Activated CD4-positive, alpha-beta T cell treated with anti-CD3 and anti-CD28 coated beads for 48 hours (primary cell): ENCODE measurements at regions not wholly inside any gene's neighbourhood (a gene's known extent, or its start where the extent isn't known, plus 50 kb on each side); places are given as distances from the start of the nearest gene placed in this dataset.
"Not testable (repeated sequence)": the region's sequence is repeated elsewhere in the genome, so short reads cannot be mapped to it uniquely, and the experiment has no call there.

ENCODE experiments used
- DNase-seq: peaks from one replicate; pipeline ENCODE4 v3.0.0-alpha.2; 2020

DNA sequence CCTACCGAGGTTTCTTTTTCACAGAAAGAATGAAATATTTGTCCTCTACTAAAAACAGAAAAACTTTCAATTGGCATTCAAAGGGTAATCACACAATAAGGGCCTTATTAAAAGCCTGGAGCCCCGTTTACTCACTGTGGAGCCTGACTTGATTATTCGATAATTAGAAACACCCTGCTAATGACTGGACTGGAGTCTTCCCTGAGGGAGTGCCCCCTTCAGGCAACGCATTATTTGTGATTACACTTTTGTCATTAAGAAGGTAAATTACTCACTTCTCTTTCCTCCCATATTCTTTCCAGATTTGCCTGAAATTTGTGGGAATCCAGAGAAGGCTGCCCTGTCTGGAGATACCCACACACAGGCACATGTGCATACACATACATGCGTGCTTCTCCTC is 444.2 kb upstream of the NPVF start:
- no peak for DNase-seq

DNA sequence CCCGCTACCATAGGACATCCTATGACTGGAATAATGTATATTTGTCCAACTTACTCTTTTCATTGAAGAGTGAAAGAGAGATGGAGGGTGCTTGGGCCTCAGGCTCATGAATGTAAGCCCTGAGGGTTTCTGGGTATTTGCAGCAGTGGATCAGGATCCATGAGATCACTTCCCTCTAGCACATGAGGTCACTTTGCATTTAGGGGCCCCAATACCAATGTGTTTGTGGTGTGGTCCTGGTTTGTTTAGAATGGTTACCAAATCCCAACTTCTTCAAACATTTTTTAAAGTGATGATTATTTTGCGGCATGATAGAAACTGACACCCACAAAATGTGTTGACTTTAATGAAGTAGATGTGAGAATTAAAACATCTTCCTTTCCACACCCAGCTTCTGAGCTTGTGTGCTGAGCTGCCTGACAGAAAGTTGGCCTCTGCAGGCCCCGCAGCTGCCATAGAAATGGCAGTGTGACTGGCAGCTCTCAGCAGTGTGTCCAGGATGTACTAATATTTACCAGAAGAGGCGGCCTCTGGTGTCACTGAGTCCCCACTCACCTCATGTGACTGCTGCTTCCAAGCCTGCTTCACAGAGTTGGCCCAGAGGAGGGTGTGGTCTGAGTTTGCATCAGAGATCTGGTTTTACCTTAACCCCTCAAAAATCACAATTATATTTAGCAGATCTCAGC is 447.6 kb upstream of the NPVF start:
- DNase-seq: no peak

DNA sequence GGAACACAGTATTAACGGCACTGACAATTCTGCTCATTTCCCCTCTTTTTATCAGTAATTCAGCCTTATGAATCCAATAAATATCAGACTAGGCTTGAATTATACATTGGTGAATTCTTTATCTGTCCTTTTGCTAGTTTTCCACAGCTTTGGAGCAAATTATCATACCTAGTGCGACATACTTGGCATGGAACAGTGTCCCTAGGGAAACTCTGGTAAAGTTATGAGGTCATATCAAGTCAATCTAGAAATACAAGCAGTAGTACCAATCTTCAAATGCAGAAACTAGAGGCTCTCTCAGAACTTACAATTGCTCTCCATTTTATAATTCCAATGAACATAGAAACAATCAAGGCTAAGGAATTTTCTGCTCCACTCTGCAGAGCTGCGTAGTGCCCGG is 449.3 kb upstream of the NPVF start:
- no peak for DNase-seq

DNA sequence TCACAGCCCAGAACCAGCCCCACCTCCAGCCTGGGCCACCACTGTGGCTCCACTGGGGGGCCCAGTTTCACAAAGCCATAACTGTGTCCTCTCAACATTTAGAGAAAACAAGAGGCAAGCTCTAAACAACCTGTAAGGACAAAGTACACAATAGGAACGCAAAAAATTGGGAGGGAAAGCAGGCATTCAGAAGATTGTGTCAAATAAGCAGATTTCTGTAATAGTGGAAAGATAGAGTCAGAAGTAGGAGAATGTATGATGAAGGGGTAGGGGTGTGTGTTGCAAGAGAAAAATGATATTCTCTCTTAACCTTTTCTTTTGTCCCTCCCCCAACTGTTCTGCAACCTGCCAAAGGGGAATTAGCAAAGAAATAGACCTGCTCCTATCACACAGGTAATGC is 449.9 kb upstream of the NPVF start:
- DNase-seq: no peak

DNA sequence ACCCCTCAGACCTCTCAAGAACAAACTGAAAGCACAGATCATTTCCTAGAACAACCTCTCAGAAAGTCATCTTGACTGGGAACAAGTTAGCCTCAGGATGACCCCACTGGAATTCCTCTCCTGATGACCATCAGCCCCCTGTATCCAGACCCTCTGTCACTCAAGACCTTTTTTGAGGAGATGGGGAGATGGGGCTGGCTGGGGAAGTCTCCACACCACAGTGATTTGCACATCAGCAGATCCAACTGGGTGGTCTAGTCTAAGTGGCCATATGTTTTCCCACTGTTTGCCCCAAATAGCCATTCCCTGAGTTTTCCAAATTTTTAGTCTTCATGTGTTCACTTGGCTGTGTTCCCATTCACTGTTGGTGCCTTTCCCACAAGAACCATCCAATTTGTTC is 452.4 kb upstream of the NPVF start:
- no peak for DNase-seq

DNA sequence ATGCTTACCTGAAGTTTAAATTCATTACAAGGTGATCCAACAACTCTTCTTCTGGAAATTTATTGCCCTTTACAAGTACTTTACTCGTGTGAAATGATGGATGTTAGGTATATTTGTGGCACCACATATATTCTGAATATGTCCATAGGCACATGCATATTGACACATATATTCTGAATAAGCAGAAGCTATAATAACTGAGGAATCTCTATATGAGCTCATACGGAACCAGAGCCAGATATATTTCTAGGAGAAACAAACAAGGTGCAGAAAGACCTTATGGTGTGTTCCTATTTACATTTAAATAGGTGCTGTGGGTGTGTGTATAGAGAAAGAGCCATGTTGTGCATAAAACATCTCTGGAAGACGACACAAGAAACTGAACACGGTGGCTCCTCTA is 456.1 kb upstream of the NPVF start:
- DNase-seq: no peak

DNA sequence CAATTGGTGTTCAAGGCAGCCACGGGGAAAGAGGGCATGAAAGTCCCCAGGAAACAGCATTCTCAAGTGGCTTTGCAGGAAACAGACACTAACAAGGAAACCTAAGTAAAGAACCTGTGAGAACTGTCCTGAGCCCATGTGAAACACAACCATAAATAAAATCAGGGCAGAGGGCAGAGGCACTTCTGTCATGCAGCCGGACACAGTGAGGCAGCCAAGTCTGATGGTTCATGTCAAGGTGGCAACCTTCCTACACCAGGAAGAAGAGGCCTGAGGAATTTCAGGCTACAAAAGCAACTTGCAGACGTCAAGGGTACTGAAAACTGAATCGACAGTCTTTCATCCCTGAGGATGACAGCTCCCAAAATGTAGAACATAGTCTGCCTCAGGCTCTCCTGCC is 458.2 kb upstream of the NPVF start:
- DNase-seq: no peak

DNA sequence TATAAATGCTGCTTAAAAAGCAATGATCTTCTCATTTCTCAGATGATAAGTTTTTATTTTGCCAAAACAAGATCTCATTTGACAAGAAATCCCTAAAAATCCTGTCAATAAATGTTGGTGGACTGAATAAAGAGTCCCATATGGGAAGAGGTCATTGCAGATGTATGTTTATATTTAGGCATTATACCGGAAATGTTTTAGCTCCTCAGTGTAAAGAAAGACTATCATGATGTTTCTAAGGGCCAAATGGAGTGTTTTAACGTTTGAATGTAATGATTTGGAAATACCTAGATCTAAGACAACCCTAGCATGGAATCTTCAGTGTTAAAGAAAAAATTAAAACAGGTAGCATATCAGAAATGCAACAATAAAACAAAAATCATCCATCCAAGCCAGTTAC is 457.8 kb upstream of the NFE2L3 start:
- no peak for DNase-seq

DNA sequence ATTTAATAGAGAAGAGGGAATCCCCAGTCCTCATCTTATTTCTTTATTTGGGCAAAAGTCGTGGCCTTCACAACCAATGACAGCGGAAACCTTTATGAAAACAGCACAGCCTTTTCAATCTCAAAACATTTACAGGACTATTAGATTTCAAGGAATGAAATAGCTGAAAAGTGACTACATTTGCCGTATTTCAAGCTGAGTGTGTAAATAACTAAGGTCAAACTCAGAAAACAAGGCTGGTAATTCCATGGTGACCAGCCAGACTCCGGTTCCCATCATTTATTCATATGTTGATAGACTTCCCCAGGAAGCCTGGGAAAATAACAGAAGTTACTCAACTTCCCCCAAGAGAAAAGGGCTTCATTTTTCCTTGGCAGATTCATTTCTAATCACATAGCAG is 457.3 kb upstream of the NFE2L3 start:
- no peak for DNase-seq

DNA sequence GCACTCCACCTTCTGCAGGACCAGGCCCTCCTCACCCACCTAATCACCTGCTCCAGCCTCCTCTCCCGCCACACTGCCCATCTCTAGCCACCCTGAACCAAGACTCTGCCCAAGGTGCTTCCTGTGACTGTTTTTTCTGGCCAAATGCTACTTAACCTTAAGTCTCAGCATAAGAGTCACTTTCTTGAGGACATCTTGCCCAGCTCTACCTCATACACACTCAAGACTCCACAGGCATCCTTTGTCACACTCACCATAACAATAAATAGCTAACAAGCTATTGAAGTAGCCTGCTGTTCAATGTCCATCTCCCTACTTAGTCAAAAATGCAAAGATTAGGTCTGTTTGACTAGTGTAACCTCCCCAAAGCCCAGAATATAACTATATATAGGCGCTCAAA is 455.4 kb upstream of the NFE2L3 start:
- DNase-seq: no peak

DNA sequence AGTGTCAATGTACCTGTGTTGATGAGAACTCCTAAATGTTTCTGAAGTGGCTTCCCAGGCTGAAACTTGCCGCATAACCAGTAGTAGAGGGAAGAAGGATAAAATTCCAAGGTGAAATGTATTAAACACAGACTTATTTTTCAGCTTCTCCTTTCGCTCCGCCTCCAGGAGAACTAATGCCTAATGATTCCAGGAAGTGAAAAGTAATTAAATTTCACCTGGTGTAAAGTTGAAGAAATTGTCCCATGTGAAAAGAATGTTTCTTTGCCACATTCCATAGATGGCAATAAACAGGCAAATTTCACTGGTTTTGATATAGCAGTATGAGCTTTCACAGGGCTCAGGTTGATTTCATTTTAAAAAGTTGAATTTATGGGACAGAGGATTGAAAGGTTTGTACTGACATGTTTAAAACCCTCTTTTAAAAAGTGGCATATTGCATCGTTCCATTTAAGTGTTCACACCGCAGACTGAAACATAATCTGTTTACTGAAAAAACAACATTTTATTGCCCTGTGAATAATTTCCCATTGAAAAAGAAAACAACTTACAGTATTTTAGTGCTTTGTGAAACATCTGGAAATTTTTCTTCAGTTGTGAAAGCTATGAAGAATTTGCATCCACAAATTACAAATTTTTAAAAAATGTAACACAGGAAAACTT is 453.4 kb upstream of the NFE2L3 start:
- DNase-seq: no peak

DNA sequence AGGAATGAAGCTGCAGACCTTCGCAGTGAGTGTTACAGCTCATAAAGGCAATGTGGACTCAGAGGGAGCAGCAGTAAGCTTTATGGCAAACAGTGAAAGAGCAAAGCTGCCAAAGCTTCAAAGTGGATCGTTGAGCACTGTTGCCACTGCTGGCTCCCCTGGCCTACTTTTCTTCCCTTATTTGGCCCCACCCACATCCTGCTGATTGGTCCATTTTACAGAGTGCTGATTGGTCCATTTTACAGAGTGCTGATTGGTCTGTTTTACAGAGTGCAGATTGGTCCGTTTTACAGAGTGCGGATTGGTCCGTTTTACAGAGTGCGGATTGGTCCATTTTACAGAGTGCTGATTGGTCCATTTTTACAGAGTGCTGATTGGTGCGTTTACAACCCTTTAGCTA is 451.9 kb upstream of the NFE2L3 start:
- not testable (repeated sequence) for DNase-seq

DNA sequence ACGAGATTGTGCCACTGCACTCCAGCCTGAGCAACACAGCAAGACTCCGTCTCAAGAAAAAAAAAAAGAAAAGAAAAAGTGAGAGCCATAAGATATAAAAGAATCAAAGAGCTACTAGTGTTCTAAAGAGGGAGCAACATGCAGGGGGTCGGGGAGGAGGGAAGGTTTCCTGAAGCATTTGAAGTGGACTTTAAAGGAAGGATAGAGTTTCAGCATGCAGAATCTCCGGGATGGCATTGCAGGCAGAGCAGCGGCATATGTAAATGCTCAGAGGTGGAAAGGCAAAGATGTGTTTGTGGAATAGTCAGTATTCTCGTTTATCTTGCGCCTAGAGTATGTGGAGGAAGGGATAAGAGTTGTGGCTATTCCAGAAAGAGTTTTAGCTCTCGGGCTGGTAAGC is 447.6 kb upstream of the NFE2L3 start:
- DNase-seq: no peak

DNA sequence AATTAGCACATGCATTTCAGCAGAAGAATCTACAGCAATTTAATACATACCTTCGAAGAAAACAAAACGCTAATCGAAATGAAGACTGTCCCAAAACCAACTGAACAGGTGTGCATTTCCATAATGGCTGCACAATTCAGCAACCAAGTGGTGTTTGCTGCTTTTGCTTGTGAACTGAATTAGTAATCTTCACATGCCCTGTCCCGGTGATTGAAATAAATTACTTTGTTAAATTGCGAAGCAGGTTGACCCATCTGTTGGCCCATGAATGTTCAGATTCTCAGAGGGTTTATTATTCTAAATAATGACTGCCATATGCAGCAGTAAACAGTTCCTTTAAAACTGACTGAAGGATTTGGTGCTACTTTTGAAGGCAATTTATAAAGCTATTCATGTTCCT is 445.2 kb upstream of the NFE2L3 start:
- no peak for DNase-seq

DNA sequence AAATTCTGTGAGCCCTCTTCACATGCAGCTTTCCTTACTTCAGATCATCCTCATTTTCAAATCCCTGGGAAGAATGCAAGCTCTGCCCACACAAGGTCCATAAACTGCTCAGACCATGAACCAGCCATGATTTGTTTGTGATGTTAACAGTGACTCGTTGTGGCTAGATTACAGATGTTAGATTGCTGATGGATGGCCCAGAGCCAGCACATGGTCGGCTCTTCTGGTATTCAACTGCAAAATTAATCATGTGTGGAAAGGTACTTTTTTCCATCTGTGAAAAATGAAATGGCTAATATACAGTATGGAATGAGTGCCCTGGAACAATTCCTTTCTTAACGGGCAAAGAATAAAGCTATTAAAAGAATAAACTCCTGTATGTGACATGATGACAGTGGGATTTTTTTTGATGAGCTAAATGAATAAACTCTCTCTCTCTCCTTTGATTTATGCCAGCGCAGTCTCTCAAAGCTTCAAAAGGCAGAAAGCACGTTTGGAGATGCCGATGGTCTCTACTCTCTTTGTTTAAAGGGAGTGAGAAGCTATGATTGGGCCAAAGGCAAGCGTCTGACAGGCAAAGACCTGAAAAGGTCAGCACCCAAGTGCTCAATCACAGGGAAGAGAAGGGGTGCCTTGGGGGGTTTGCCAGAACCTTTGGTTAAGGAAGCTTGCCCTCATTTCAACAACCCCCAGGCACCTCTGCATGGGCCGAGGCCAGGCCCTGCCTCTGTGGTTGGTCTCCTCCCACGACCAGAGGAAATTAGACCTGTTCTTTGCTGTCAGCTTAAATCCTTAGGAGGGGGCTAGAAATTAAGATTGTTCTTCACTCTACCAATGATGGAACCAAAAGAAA is 444.0 kb upstream of the NFE2L3 start:
- no peak for DNase-seq

DNA sequence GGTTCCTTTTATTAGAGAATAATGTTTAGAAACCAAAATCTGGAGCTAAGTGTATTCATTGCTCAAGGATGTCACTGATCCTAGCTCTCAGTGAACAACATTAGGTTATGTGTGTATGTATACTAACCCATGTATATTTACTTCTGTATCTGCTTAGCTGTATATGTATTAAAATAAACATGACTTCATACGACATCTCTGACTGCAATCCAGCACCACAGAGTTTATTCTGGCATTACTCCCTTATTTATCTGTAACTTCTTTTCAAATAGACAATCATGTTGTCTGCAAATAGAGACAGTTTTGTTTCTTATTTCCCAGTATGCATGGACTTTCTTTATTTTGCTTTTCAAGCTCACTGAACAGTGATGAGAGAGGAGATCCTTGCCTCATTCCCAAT is 441.0 kb upstream of the NFE2L3 start:
- DNase-seq: no peak

DNA sequence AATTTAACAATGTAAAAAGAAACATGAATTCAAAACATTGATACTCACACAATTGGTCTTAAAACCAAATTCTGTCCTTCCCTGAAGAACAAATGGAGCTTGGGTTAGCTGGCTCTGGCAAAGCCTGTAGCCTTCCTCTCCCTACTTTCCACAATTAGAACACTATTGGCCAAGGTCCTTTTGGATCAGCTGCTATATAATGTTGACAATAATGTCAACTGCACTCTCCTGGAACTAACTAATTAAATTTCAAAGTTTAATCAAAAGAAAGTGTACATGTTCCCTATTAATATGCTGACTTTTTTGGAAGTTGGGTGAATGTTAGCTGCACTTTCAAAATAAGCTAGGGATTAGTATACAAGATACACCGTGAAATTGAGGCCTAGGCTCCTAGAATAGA is 440.1 kb upstream of the NFE2L3 start:
- DNase-seq: no peak

DNA sequence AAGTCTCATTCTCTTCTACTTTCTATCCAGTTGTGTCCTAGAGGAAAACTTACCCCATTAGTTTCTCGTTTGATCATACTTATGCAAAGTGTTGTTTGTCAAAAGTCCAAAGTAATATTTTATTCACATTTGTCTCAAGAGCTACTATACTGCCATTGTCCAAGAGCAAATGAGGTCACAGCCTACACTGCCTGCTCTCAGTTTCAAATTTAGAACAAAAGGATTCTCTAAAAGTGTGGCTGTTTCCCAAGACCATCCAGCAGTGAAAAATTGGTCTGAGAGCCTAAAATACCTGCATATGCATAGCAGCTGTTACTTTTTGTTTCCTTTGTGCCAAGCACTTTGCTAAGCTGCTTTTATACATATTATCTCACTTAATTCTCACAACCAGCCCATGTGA is 439.5 kb upstream of the NFE2L3 start:
- DNase-seq: no peak

DNA sequence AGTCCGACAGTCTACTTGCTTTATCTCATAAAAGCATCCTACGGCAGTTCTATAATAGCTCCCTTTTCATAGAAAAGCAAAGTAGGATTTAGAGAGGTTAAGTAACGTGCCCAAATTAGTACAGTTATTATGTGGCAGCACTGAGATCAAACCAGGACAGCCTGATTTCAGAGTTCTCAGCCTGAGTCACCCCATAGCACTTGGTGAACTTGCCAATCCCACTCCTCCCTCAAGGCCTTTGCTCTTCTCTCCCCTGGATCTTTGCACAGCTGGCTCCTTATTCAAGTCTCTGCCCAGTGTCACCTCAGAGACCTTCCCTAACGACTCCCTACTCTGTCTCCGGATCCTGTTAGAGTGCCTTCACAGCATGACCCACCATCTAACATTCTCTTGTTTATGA is 438.0 kb upstream of the NFE2L3 start:
- no peak for DNase-seq

DNA sequence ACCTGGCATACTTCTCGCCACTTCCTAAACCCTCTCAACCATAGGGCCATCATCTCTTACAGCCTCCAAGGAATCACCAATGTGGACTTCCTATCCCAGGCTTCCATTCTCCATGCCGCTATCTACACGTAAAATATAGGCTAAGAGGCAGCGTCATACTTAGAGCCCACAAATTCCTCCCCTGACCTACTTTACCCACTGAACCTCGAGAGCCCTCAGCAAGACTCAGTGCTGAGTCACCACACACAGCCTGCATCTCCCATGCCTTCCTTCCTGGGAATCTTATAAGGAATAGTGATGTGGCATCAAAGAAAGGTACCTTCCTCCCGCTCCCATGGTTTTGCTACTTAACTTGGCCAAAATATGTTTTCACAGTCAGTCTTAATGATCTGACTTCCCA is 435.6 kb upstream of the NFE2L3 start:
- no peak for DNase-seq

DNA sequence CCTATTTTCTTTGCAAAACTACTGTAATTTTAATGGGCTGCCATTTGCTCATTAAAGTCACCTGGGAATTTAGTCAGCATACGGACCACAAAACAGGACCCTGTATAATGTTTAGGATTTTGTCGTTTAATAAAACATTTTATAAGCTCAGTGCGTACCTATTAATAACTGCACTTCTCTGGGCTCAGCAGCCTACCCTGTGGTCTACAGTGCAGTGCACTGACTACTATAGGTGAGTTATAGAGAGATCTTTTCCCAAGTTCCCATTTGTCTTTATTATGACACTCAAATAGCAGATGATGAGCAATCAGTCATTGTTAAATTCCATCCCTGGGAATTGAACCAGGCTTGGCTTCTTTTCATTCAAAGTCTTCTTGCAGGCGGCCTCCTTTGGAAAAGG is 433.4 kb upstream of the NFE2L3 start:
- DNase-seq: no peak

DNA sequence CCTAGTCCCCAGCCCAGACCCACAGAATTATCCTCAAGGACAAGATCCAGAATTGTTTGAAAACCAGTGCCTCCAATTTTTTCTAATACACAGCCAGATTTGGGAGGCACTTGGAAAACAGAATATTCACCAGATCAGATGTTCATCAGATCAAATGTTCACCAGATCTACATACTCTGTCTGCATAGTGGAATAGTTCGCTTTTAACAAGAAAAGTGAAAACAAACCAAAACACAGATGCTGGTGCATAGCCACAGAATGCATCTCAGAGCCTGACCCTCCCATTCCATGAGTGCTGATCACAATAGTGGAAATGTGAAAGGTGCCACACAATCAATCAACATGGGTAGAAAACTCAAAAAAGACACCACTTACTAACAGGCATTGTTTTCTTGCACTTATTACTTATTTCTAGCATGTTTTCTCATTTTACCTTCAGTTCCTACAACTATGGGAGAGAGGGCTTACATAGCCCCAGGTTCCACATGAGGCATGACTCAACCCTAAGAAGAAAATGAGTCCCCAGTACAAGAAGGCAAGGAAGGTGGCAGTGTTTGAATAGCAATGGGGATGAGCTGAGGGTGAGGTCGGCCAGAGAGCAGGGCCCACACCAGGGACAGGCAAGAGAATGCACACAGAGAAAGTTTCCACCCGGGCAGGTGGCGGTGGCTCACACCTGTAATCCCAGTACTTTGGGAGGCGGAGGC is 432.7 kb upstream of the NFE2L3 start:
- no peak for DNase-seq

DNA sequence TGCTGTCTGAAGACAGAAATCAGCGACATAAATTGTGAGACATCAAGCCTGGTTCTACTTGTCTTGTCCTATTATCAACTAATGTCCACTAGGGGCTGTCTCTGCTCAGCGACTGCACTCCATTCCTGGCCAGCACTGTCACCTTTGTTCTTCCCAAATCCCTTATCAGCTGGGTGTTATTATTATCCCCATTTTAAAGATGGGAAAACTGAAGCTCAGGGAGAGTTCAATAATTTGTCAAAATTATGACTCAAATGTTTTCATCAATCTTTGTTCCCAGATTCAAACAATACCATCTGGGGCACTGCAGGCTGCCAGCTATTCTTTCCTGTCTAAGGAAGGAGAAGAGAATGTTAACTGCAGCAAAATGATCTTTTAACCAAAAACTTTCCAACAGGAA is 431.6 kb upstream of the NFE2L3 start:
- no peak for DNase-seq

DNA sequence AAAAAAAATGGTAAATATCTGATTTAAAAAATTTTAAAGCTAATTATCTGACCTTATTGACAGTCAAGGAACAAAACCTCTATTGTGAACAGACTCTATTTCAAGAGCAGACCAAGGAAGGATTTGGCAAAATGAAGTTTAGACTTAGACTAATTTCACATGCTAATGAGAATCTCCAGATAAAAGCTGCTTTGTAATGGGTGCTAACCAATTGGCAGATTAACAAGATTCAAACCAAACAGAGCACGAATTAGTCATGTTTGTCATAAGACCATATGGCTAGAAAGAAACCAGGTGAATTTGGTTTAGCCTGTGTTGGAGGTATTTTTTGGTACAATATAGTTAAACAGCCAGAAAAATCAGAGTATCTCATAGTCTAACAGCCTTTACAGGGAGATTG is 429.1 kb upstream of the NFE2L3 start:
- no peak for DNase-seq
